GM18861 (cell line): ENCODE measurements at regions not wholly inside any gene's neighbourhood (a gene's known extent, or its start where the extent isn't known, plus 50 kb on each side); places are given as distances from the start of the nearest gene placed in this dataset.
"Not testable (repeated sequence)": the region's sequence is repeated elsewhere in the genome, so short reads cannot be mapped to it uniquely, and the experiment has no call there.

ENCODE experiments used
- ATAC-seq: cut with Tn5 transposase; IDR thresholded peaks from one replicate; pipeline ENCODE4 v1.9.1; 2021; ENCODE audit not compliant: unreplicated experiment

- ATAC-seq = no peak
Measured at GRCh38 chr13:44756276-44756810, 180.2 kb upstream of the TSC22D1 start.

GRCh38 chr13:44755872-44756271, 179.7 kb upstream of the TSC22D1 start:
- no peak for ATAC-seq

- no peak for ATAC-seq
Measured at GRCh38 chr13:44752164-44752563, 176.0 kb upstream of the TSC22D1 start.

GRCh38 chr13:44750630-44751029, 174.5 kb upstream of the TSC22D1 start:
- no peak for ATAC-seq

GRCh38 chr13:44749906-44750305, 173.8 kb upstream of the TSC22D1 start:
- no peak for ATAC-seq

GRCh38 chr13:44748439-44748838, 172.3 kb upstream of the TSC22D1 start:
- ATAC-seq = no peak

GRCh38 chr13:44747179-44747578, 171.0 kb upstream of the TSC22D1 start:
- ATAC-seq = no peak

- no peak for ATAC-seq
Measured at GRCh38 chr13:44746690-44747089, 170.6 kb upstream of the TSC22D1 start.

GRCh38 chr13:44744880-44745633, 168.9 kb upstream of the TSC22D1 start:
- no peak for ATAC-seq

GRCh38 chr13:44739539-44739938, 163.4 kb upstream of the TSC22D1 start:
- ATAC-seq = no peak

- ATAC-seq = no peak
Measured at GRCh38 chr13:44739120-44739519, 163.0 kb upstream of the TSC22D1 start.

GRCh38 chr13:44738463-44738862, 162.3 kb upstream of the TSC22D1 start:
- no peak for ATAC-seq

GRCh38 chr13:44735806-44736205, 159.7 kb upstream of the TSC22D1 start:
- ATAC-seq = no peak

GRCh38 chr13:44734201-44734707, 158.1 kb upstream of the TSC22D1 start:
- ATAC-seq = no peak

- no peak for ATAC-seq
Measured at GRCh38 chr13:44732503-44733098, 156.5 kb upstream of the TSC22D1 start.

- ATAC-seq = no peak
Measured at GRCh38 chr13:44730851-44731250, 154.7 kb upstream of the TSC22D1 start.

GRCh38 chr13:44730099-44730498, 154.0 kb upstream of the TSC22D1 start:
- no peak for ATAC-seq

GRCh38 chr13:44727591-44727990, 151.5 kb upstream of the TSC22D1 start:
- not testable (repeated sequence) for ATAC-seq

GRCh38 chr13:44726778-44727177, 150.6 kb upstream of the TSC22D1 start:
- no peak for ATAC-seq

- no peak for ATAC-seq
Measured at GRCh38 chr13:44726214-44726613, 150.1 kb upstream of the TSC22D1 start.

GRCh38 chr13:44719857-44720671, 143.9 kb upstream of the TSC22D1 start:
- no peak for ATAC-seq
